Lung (tissue), 11 donors: ENCODE measurements at regions not wholly inside any gene's neighbourhood (a gene's known extent, or its start where the extent isn't known, plus 50 kb on each side); places are given as distances from the start of the nearest gene placed in this dataset.

Experiments
- ATAC-seq: fragments of 200-7000 bp; cut with Tn5 transposase; one replicate; pipeline ENCODE4 v1.9.1; 2020; ENCODE audit warnings: moderate number of reproducible peaks; ENCODE audit not compliant: insufficient read depth, low FRiP score
- DNase-seq, 3 donors: peaks; one replicate each; pipeline ENCODE4 v3.0.0-alpha.2; 2013 to 2017
- H3K27ac ChIP-seq, 2 donors: one replicate each; pipeline ENCODE4 v1.5.1; 2013; ENCODE audit warnings: mild to moderate bottlenecking in 2 of 2, moderate library complexity in 2 of 2, control low read depth in 1 of 2, inconsistent platforms in 1 of 2, low read depth in 1 of 2, low read length in 1 of 2
- H3K27me3 ChIP-seq, 3 donors: one replicate each; pipeline ENCODE4 v1.5.1; 2013; ENCODE audit warnings: low read length in 2 of 3; ENCODE audit not compliant: control insufficient read depth in 3 of 3, insufficient read depth in 3 of 3
- H3K36me3 ChIP-seq, 4 donors: one replicate each; pipeline ENCODE4 v1.5.1; 2013; ENCODE audit warnings: low read length in 4 of 4, mild to moderate bottlenecking in 1 of 4, moderate library complexity in 1 of 4; ENCODE audit not compliant: control insufficient read depth in 4 of 4, insufficient read depth in 4 of 4
- H3K4me1 ChIP-seq, 5 donors: one replicate each; pipeline ENCODE4 v1.5.1; 2013; ENCODE audit warnings: low read length in 5 of 5, mild to moderate bottlenecking in 2 of 5, moderate library complexity in 1 of 5; ENCODE audit not compliant: control insufficient read depth in 5 of 5, insufficient read depth in 5 of 5
- H3K4me3 ChIP-seq: one replicate; pipeline ENCODE4 v1.5.1; 2013; ENCODE audit warnings: mild to moderate bottlenecking, control low read depth, moderate library complexity
- H3K9ac ChIP-seq, 2 donors: one replicate each; pipeline ENCODE4 v1.5.1; 2013; ENCODE audit warnings: low read length in 2 of 2, control low read depth in 1 of 2; ENCODE audit not compliant: insufficient read depth in 1 of 2
- H3K9me3 ChIP-seq, 4 donors: one replicate each; pipeline ENCODE4 v1.5.1; 2013; ENCODE audit warnings: low read length in 3 of 4, mild to moderate bottlenecking in 1 of 4, moderate library complexity in 1 of 4; ENCODE audit not compliant: control insufficient read depth in 4 of 4, insufficient read depth in 3 of 4
- WGBS, 2 donors: extraction: QIAGEN DNeasy Blood & Tissue Kit; methylation state at CpG; one replicate each; pipeline ENCODE4 v1.1.7; 2013; 5-methylcytosine and 5-hydroxymethylcytosine counted together
- TF ChIP-seq, protein P1 (sequence below): IDR thresholded peaks from 2 replicates; pipeline ENCODE4 v1.5.1; 2012; ENCODE audit warnings: mild to moderate bottlenecking; ENCODE audit errors: control extremely low read depth, extremely low read depth
- donor health status: control.
- donor health status: control.
- donor health status: Bipolar disorder and iron deficiency.
- donor health status: healthy.
- donor health status: DM: yes; HTN: yes; CAD: no.

DNA sequence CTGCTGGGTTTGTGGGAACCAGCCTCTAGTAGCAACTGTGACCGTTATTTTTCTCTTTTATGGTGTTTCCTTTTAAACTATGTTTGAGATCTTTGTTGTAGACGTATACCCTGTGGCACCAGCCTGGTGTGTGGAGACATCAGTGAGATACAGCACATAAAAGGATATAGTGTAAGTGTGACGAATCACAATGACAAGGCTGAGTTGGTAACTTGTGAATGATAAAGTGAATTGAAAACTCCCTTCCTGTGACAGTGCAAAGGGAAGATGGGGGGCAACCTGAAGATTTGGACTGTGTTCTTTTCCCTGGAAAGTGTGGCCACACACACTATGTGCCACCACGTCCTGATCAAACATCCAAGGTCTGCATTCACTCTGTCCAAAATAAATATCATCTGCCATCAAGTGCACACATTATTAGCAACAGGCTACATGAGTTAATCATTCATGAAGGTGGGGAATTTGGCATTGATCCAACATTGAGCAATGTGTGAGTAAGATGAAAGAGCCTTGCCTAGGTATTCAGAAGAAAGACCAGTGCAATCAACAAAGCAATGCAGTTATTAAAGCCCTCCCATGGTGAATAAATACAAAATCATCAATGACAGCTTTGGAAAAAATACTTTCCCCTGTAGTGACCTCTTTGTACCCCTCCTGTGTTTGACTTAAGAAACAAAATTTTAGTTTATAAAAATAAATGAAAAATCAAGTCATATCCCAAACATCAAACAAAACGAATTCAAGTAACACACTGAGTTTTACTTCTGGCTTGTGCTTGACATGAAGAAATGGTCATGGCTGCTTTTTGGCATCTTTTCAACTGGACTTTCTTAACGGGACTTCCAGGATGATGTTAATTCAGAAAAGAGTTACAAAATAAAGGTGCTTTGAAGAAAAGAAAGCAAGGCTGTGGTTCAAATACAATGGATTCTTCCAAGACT is 1280.5 kb upstream of the ZEB2 start:
- WGBS, 2 donors: 62 to 79% methylated on average over 6 of the region's 6 CpGs
- H3K36me3 ChIP-seq: no peaks in the 10 kb centered on the region

DNA sequence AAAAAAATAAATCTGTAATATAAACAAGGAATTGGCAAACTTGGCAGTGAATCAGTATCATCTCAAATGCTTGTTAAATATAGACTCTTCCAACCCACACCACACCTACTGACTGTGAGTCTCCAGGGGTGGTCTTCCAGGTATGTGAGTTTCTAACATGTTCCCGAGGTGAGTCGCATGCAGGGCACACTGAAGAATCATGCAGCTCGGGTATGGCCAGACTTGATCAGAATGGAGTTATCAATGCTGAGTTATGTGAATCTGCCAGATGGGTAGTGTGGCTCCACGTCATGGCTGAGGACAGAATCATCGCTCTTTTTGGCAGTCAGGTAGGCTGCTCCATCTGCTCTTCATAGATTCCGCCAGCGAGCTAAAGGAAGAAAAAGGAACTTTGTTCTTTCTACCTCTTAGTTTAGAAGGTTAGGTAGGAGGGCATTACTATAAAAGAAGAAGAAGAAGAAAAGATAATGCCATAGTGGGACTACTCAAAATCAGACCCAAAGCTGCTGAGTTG is 1279.7 kb upstream of the ZEB2 start:
- Histone ChIP-seq H3K9me3 (no peaks in the 10 kb centered on the region), H3K4me3 (no peak overlapping the region), H3K4me1 (no peaks in the 10 kb centered on the region), H3K27ac (no peak overlapping the region), H3K27me3 (no peaks in the 10 kb centered on the region), H3K9ac (no peak overlapping the region), H3K36me3 (no peaks in the 10 kb centered on the region)
- TF ChIP-seq, protein P1, sequence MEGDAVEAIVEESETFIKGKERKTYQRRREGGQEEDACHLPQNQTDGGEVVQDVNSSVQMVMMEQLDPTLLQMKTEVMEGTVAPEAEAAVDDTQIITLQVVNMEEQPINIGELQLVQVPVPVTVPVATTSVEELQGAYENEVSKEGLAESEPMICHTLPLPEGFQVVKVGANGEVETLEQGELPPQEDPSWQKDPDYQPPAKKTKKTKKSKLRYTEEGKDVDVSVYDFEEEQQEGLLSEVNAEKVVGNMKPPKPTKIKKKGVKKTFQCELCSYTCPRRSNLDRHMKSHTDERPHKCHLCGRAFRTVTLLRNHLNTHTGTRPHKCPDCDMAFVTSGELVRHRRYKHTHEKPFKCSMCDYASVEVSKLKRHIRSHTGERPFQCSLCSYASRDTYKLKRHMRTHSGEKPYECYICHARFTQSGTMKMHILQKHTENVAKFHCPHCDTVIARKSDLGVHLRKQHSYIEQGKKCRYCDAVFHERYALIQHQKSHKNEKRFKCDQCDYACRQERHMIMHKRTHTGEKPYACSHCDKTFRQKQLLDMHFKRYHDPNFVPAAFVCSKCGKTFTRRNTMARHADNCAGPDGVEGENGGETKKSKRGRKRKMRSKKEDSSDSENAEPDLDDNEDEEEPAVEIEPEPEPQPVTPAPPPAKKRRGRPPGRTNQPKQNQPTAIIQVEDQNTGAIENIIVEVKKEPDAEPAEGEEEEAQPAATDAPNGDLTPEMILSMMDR: no peak
- DNase-seq (no peak), ATAC-seq (no peak)
- WGBS, 2 donors: 94 to 98% methylated on average over 7 of the region's 7 CpGs

More for the DNA sequence above, 1280.5 kb upstream of the ZEB2 start:
- no peak overlapping the region for H3K4me3 ChIP-seq
- no peaks in the 10 kb centered on the region for H3K4me1 ChIP-seq
- H3K27ac ChIP-seq: no peak overlapping the region
- DNase-seq (peak in 2 of 3 donors; percentile 60 to 74), ATAC-seq (peak; percentile 47)
- H3K27me3 ChIP-seq: no peaks in the 10 kb centered on the region
- H3K9me3 ChIP-seq: no peaks in the 10 kb centered on the region
- no peak overlapping the region for H3K9ac ChIP-seq
- TF ChIP-seq, protein P1: no peak

DNA sequence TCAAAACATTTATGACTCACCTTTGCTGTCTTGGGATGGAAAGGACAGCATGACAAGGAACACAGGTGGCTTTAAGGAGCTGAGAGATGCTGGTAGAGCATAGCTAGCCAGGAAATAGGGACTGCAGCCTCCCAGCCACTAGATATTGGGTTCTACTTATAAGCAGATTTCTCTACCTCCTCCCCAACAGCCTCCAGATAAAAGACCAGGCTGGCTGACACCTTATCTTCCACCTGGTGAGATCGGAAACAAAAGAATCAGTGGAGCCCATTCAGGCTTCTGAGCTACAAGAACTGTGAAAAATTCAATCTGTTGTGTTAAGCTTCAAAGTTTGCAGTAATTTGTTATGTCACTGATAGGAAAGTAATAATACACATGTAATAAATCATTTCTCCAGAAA is 1278.5 kb upstream of the ZEB2 start:
- Histone ChIP-seq H3K4me1 (no peaks in the 10 kb centered on the region), H3K27me3 (no peaks in the 10 kb centered on the region), H3K27ac (no peak overlapping the region), H3K9ac (no peak overlapping the region), H3K4me3 (no peak overlapping the region), H3K9me3 (no peaks in the 10 kb centered on the region), H3K36me3 (no peaks in the 10 kb centered on the region)
- TF ChIP-seq, protein P1: no peak
- 94 to 100% methylated on average over 1 of the region's 1 CpG for WGBS, 2 donors
- ATAC-seq (no peak), DNase-seq (no peak)
